Activated T-cell treated with anti-CD3 and anti-CD28 coated beads, Interleukin-2, amount 50 U/mL, for 1 hour (primary cell): ENCODE measurements at regions not wholly inside any gene's neighbourhood (a gene's known extent, or its start where the extent isn't known, plus 50 kb on each side); places are given as distances from the start of the nearest gene placed in this dataset.
"Not testable (repeated sequence)": the region's sequence is repeated elsewhere in the genome, so short reads cannot be mapped to it uniquely, and the experiment has no call there.

Experiments used
- DNase-seq: peaks from one replicate; pipeline ENCODE4 v3.0.0-alpha.2; 2020

DNA sequence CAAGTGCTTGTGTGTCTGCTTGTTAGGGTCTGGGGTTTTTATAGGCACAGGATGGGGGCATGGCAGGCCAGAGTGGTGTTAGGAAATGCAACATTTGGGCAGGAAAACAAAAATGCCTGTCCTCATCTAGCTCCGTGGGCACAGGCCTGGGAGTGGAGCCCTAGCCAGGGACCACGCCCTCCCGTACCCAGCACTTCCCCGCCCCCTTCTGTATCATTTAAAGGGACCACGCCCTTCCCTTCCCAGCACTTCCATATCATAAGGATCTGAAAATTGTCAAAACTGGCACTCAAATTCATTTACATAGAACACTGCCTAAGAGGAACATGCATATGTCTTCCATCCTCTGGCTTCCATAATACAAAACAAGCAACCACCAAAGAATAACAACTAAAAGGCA lies 185.8 kb downstream of the B3GLCT start:
- no peak for DNase-seq

DNA sequence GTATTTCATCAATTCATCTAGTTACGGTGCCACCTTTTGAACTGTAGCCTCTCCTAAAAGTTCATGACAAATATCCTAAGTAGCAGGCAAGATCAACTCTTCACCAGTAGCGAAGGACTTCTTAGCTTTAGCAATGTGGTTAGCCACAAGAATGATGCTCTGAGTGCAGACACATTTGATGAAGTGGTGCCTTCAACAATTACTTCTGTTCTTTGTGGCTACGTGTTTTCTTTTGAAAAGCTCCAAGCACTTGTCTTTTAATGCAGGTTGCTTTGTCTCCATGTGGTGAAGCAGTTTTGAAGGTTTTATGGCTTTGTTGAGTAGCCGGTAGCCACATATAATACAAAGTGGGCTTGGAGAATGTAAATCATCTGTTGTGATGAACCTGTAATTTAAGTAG lies 194.7 kb downstream of the B3GLCT start:
- DNase-seq, result no peak

DNA sequence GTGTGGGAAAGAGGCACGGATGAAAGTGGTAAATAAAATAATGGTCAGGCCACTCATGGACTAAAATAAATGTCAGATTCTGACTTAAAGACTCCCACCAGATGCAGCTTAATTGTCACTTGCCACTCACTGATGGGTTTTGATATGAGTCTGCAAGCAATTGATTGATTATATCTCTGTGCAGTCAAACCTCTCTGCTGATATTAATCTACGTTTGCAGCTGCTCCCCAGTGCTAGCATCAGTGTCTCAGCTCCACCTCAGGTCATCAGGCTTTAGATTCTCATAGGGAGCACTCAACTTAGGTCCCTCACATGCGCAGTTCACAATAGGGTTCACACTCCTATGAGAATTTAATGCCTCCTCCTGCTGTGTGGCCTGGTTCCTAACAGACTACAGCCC lies 195.3 kb downstream of the B3GLCT start:
- no peak for DNase-seq

- DNase-seq, result no peak
These were observed 199.9 kb downstream of the B3GLCT start for GRCh38 chr13:31399690-31400089.

GRCh38 chr13:31403711-31404110 lies 203.9 kb downstream of the B3GLCT start:
- DNase-seq, result not testable (repeated sequence)

- no peak for DNase-seq
These were observed 209.2 kb downstream of the B3GLCT start for GRCh38 chr13:31408927-31409326.

DNA sequence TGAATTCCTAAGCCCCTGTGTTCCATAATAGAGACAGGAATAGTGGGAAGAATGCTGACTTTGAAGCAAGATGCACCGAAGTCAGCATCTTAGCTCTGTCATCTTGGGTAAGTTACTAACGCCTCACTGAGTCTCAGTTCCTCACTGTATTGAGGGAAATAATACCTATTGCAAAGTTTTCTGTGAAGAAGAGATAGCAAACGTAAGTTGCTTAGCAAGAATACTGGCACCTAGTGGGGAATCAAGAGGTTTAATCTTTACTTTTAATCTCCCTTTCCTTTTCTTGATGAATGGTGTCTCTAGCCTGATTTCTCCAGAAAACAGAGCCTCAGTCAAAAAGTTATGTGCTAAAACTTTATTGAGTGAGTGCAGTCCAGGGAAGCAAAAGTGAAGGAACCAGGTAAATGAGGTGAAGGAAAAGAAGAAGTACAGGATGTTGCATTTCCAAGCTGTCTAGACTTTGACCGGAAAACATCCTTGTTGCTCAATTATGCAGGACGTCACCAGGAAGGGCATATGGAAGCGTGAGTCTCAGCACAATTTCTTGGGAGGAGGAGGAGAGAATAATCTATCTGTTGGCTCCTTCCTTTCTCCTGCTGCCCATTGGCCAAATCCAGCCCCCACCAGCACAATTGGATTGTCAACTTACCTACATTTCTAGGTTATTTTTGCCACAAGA lies 210.0 kb downstream of the B3GLCT start:
- DNase-seq, result no peak

DNA sequence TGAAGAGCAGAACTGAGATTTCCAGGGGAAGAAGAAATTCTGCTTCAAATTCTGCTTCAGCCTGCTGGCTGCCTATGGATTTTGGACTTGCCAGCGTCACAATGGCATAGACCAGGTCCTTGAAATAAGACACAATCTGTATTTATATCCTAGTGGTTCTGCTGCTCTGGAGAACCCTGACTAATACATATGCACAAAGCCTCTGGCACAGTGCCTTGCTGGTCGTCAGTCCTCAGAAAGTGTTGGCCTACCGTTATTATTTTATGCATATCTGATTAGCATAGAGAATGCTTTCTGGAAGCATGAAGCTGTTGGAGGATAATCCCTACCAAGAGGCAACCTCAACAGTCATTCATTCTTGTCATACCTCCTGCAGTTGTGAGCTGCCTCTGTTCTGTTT lies 213.7 kb downstream of the B3GLCT start:
- DNase-seq, result no peak

DNA sequence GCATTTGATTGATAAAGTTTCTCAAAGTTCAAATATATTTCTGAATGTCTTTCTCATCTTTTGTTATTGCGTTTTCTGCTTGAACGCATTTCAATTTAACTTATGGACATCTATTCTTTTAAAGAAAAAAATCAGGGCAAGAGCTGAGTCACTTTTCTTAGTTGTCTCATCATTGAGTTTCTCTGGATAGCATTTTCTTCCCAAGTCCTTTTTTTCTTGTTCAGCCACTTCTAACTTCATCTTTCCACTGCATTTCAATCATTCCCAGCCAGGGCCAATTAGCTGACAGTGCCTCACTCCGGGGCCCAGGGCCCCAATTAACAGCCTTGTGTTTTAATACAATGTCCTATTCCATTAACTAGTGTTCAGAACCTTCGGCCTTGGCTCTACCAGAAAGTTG lies 216.3 kb downstream of the B3GLCT start:
- no peak for DNase-seq

GRCh38 chr13:31418186-31418585 lies 218.4 kb downstream of the B3GLCT start:
- DNase-seq, result no peak

DNA sequence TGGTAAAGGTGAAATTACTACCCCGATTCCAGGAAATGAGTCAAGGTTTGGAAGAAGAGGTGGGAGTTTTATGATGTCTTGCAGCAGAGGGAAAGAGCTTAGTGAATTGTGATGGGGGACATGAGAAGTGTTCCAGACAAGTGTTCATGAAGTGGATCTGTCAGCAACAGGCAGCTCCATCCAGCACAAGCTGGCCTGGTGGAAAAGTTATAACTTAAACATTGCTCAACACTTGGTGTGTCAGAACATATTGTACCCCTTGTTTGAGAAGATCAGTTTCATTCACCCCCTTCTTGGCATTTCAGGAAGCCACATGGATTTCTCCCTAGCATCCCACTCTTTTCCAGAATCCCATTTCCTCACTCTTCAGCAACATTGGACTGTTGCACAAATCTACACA lies 222.0 kb downstream of the B3GLCT start:
- DNase-seq, result no peak

GRCh38 chr13:31424130-31424729 lies 224.5 kb downstream of the B3GLCT start:
- DNase-seq, result peak; percentile 43

DNA sequence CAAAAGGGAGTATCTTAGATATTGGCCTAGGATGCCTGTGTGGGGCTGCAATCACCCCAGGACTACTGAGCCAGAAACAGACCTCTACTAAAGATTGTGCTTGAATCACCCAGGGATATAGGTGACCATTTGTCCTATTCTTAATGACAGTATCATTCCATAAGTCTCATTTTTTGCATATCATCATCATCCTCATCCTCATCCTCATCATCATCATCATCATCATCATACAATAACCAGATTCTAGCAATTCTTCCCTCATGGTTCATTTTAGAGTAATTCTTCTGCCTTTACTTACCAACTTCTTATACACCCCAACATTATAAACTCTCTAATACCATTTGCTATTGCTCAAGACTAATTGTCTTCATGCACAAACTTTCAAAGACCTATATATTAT lies 226.6 kb downstream of the B3GLCT start:
- DNase-seq, result no peak

- DNase-seq, result no peak
These were observed 227.7 kb downstream of the B3GLCT start for GRCh38 chr13:31427151-31428100.

DNA sequence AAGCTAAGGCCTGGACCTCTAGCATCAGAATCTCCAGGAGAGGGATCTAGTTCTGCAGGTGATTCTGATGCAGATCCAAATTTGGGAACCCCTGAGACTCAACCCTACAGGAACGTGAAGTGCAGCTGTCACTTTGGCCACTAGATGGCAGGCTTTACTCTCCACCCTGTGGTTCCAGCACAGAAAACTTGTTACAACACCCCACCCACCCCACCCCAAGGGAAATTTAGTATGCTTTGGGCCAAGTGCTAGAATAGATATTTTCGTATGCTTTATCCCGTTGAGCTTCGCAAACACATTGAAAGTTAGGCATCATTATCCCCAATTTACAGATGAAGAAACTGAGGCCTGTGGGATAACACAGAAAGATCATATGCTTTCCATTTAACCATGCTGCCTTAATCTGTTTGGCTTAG lies 232.0 kb downstream of the B3GLCT start:
- peak; percentile 40 for DNase-seq

GRCh38 chr13:31433207-31433606 lies 233.4 kb downstream of the B3GLCT start:
- no peak for DNase-seq

- no peak for DNase-seq
These were observed 234.0 kb downstream of the B3GLCT start for GRCh38 chr13:31433746-31434145.

- no peak for DNase-seq
These were observed 234.8 kb downstream of the B3GLCT start for GRCh38 chr13:31434613-31435012.

DNA sequence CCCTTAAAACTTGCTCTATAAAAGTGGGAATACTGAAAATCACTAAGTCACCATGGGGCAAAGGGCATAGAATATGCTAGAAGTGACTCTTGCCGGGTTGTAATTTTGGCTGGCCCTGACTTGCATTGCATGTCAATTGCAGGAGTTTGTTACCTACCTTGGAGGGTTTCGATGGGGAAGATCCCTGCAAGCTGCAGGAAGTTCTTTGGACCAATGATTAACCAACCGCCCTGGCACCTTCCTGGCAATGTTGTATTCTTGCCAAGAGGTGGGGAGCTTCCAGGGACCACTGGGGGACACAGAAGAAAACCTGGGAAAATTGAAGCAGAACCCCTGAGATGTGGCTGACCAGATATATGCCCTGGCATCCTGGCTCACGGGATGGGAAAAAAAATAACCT lies 235.8 kb downstream of the B3GLCT start:
- no peak for DNase-seq

DNA sequence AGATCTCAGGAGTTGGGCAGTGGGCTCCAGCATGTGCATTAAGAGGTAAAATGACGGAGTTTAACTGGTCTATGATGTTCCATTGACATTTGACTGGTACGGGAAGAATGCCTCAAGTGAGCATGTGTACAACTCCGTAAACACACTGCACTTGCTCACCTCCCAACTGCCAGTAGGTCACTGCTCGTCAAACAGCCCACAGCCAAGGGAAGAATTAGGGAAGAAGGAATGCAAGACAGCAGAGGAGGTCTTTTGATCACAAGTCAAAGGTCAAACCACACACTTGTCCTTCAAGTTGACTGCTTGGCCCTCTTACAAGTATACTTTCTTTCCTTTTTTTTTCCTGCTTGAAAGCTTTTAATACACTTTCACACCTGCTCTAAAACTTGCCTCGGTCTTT lies 236.7 kb downstream of the B3GLCT start:
- no peak for DNase-seq

- no peak for DNase-seq
These were observed 238.2 kb downstream of the B3GLCT start for GRCh38 chr13:31437975-31438374.

DNA sequence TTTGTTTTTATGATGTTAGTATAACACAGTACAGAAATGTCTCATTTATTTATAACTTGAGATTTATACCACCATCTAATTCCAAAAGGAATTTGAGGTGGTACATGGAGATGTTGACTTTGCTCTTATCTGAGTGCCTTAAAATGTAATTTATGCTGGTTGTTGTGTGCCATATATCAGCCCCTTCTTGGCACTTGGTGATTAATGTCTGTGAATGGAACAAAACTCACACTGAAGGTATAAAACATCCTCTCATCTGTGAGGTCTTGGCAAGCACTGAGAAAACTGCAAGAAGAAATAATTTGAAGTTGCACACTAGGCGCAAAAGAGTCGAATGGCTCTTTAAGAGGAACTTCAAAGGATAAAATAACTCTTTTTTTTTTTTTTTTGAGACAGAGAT lies 240.4 kb downstream of the B3GLCT start:
- DNase-seq, result no peak

DNA sequence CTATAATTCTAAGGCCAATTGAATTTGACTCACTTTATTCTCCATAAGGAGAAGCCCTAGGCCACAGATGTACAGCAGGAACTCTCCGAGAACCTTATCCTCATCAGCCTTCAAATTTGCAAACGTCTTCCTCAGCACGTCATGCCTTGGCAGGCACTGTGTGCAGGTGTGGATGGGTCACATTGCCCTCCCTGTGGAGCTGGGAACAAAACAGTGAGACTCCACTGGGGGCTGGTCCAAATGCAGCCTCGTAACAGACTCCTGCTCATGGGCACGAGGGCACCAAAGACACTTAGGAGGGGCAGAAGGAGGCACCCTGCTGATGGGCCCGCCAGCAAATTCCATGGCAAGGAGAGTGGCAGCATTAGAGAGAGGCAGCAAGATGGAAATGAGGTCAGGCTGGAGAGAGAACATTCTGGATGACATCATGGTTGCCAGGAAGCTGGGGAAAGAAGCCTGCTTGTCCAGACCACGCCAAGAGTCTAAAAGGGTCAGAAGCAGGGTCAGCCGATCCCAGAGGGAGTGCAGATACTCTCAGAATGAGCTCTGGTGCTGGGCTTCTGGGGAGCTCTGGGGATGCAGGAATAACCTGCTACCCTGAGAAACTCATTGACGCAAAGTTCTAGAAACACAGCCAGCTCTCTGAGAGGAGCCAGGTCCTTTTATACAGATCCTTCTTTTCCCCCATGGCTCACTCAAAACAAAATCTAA lies 242.2 kb downstream of the B3GLCT start:
- no peak for DNase-seq
